ENCODE measurements at regions not wholly inside any gene's neighbourhood (a gene's known extent, or its start where the extent isn't known, plus 50 kb on each side); places are given as distances from the start of the nearest gene placed in this dataset.

DNA sequence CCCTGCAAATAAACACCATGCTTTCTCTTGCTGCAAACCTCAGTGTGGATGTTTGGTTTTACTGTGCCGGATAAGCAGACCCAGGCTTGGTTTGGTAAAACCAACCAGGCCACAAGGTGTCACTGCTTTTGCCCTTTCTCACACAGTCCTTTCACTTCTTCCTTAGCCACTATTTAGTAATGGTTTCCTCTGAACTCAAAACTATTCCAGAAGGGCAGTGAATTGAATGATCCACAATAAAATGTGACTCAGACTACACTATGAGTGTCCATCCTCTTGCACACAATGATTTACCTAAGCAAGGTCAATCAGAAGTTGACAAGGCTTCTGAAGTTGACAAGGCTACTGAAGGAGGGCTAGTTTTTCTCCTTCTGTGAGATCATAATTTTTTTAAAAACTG is 552.4 kb upstream of the CCDC54 start:
- intact Hi-C loops (cut with micrococcal nuclease): loop anchor here (5.0 kb wide), 1 partner anchor 237 kb away; no protein-coding TSS in a partner anchor
- Mint-ChIP-seq H3K27ac (no peak overlapping the region), H3K9me3 (peaks cover 2% of the 10 kb centered on the region), H3K36me3 (ENCODE audit: low read depth) (no peaks in the 10 kb centered on the region), H3K4me1 (ENCODE audit: low read depth) (peaks cover 4% of the 10 kb centered on the region), H3K27me3 (ENCODE audit: low read depth) (no peaks in the 10 kb centered on the region), H3K4me3 (no peak overlapping the region)
- DNase-seq: no peak
- CTCF ChIA-PET: no interaction called here

DNA sequence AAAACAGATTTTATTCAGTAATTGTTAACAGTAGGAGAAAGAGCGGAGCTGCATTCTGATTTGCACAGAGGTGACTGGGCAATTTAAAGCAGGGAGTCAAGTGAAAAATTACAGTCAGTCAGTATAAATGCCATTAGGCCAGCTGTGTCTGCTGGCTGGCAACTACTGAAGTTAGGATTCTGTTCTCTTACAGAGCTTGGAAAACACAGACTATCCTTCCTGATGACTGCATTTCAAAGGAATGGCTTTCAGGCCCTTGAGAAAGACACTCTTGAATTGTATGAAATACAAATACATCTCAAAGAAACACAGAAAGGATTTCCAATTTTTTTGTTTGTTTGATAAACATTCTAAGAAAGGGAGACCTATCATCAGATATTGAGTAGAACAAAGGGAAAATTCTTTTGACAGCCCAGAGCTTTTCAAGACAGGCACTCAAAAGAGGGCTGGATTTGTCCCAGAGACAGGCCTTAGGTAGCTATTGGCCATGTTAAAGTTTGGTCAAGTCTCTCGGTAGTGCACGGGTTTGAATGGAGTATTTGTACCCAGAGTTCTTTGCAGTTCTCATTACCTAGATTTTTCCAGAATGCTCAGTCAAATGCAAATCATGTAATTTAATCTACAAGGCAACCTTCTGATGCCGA is 551.2 kb upstream of the CCDC54 start:
- no peaks in the 10 kb centered on the region for H3K36me3 Mint-ChIP-seq (ENCODE audit: low read depth)
- DNase-seq: no peak
- H3K9me3 Mint-ChIP-seq: peaks cover 2% of the 10 kb centered on the region
- no peaks in the 10 kb centered on the region for H3K27me3 Mint-ChIP-seq (ENCODE audit: low read depth)
- no peak overlapping the region for H3K27ac Mint-ChIP-seq
- peaks cover 4% of the 10 kb centered on the region for H3K4me1 Mint-ChIP-seq (ENCODE audit: low read depth)
- intact Hi-C loops (cut with micrococcal nuclease): loop anchor here (5.0 kb wide), 1 partner anchor 236 kb away; no protein-coding TSS in a partner anchor
- H3K4me3 Mint-ChIP-seq: no peak overlapping the region
- CTCF ChIA-PET: no interaction called here

- Mint-ChIP-seq H3K27me3 (ENCODE audit: low read depth) (no peaks in the 10 kb centered on the region), H3K9me3 (peaks cover 1% of the 10 kb centered on the region), H3K27ac (no peak overlapping the region), H3K4me3 (no peak overlapping the region), H3K4me1 (ENCODE audit: low read depth) (peaks cover 4% of the 10 kb centered on the region), H3K36me3 (ENCODE audit: low read depth) (no peaks in the 10 kb centered on the region)
- no peak for DNase-seq
- CTCF ChIA-PET: no interaction called here
- intact Hi-C loops (cut with micrococcal nuclease): loop anchor here (5.0 kb wide), 1 partner anchor 235 kb away; no protein-coding TSS in a partner anchor
Measured at GRCh38 chr3:106826791-106827311, 550.4 kb upstream of the CCDC54 start.

DNA sequence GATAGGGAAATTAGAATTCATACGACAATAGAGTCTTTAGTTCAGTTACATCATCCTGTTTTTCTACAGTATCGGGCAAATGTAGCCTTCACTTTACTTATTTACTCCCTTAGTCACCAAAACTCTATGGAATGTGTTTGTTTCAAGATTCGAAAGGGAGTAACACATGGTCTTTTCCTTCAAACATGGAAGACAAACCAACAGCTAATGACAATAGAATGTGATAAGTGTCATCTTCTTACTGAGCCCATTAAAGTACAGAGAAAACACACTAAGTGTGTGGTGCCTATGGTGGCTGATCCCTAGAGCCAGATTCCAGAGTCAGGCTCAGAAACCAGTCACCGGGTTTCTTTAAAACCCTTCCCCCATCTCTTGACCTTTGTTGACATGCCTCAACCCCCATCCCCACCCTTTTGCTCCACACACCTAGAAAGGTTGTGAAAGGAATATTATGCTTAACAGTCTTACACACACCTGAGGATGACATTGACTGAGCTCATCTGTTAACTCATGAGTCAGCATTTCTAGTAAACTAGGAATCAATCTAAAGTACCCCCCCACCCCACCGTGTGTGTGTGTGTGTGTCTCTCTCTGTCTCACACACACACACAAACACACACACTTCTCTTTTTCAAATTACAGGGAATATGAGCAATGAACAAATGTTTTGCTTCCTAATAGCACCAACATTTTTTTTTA is 549.6 kb upstream of the CCDC54 start:
- intact Hi-C loops (cut with micrococcal nuclease): loop anchor here (5.0 kb wide), 1 partner anchor 235 kb away; no protein-coding TSS in a partner anchor
- peaks cover 8% of the 10 kb centered on the region for H3K9me3 Mint-ChIP-seq
- no peak overlapping the region for H3K4me3 Mint-ChIP-seq
- CTCF ChIA-PET: no interaction called here
- no peak overlapping the region for H3K27ac Mint-ChIP-seq
- peaks cover 4% of the 10 kb centered on the region for H3K4me1 Mint-ChIP-seq (ENCODE audit: low read depth)
- H3K36me3 Mint-ChIP-seq (ENCODE audit: low read depth): no peaks in the 10 kb centered on the region
- no peaks in the 10 kb centered on the region for H3K27me3 Mint-ChIP-seq (ENCODE audit: low read depth)
- DNase-seq: no peak

GRCh38 chr3:106829206-106829605 is 548.0 kb upstream of the CCDC54 start:
- Mint-ChIP-seq H3K4me3 (no peak overlapping the region), H3K4me1 (ENCODE audit: low read depth) (peaks cover 4% of the 10 kb centered on the region), H3K27ac (no peak overlapping the region), H3K9me3 (peaks cover 8% of the 10 kb centered on the region), H3K36me3 (ENCODE audit: low read depth) (no peaks in the 10 kb centered on the region), H3K27me3 (ENCODE audit: low read depth) (no peaks in the 10 kb centered on the region)
- no peak for DNase-seq
- intact Hi-C loops (cut with micrococcal nuclease): loop anchor here (5.0 kb wide), 1 partner anchor 233 kb away; no protein-coding TSS in a partner anchor
- CTCF ChIA-PET: no interaction called here

- peaks cover 8% of the 10 kb centered on the region for H3K9me3 Mint-ChIP-seq
- intact Hi-C loops (cut with micrococcal nuclease): no loop called here
- H3K4me3 Mint-ChIP-seq: no peak overlapping the region
- CTCF ChIA-PET: no interaction called here
- H3K4me1 Mint-ChIP-seq (ENCODE audit: low read depth): peaks cover 4% of the 10 kb centered on the region
- no peaks in the 10 kb centered on the region for H3K27me3 Mint-ChIP-seq (ENCODE audit: low read depth)
- no peak for DNase-seq
- no peak overlapping the region for H3K27ac Mint-ChIP-seq
- H3K36me3 Mint-ChIP-seq (ENCODE audit: low read depth): no peaks in the 10 kb centered on the region
Measured at GRCh38 chr3:106830334-106830733, 546.9 kb upstream of the CCDC54 start.

- H3K36me3 Mint-ChIP-seq (ENCODE audit: low read depth): no peaks in the 10 kb centered on the region
- no peaks in the 10 kb centered on the region for H3K27me3 Mint-ChIP-seq (ENCODE audit: low read depth)
- intact Hi-C loops (cut with micrococcal nuclease): no loop called here
Measured at GRCh38 chr3:106836906-106837305, 540.3 kb upstream of the CCDC54 start.

GRCh38 chr3:106837616-106838015 is 539.6 kb upstream of the CCDC54 start:
- CTCF ChIA-PET: no interaction called here

More at GRCh38 chr3:106836906-106837305, 540.3 kb upstream of the CCDC54 start:
- DNase-seq: no peak
- H3K4me1 Mint-ChIP-seq (ENCODE audit: low read depth): no peaks in the 10 kb centered on the region
- no peak overlapping the region for H3K4me3 Mint-ChIP-seq
- CTCF ChIA-PET: no interaction called here
- peaks cover 6% of the 10 kb centered on the region for H3K9me3 Mint-ChIP-seq
- no peak overlapping the region for H3K27ac Mint-ChIP-seq

GRCh38 chr3:106839576-106840280 is 537.5 kb upstream of the CCDC54 start:
- intact Hi-C loops (cut with micrococcal nuclease): no loop called here
- Mint-ChIP-seq H3K36me3 (ENCODE audit: low read depth) (no peaks in the 10 kb centered on the region), H3K27ac (no peak overlapping the region), H3K9me3 (no peaks in the 10 kb centered on the region), H3K4me3 (no peak overlapping the region), H3K27me3 (ENCODE audit: low read depth) (peaks cover 3% of the 10 kb centered on the region), H3K4me1 (ENCODE audit: low read depth) (no peaks in the 10 kb centered on the region)
- no peak for DNase-seq
- CTCF ChIA-PET: no interaction called here

More at GRCh38 chr3:106837616-106838015, 539.6 kb upstream of the CCDC54 start:
- Mint-ChIP-seq H3K27me3 (ENCODE audit: low read depth) (no peaks in the 10 kb centered on the region), H3K27ac (no peak overlapping the region), H3K9me3 (no peaks in the 10 kb centered on the region), H3K36me3 (ENCODE audit: low read depth) (no peaks in the 10 kb centered on the region), H3K4me3 (no peak overlapping the region), H3K4me1 (ENCODE audit: low read depth) (no peaks in the 10 kb centered on the region)
- intact Hi-C loops (cut with micrococcal nuclease): no loop called here
- DNase-seq: no peak

- no peaks in the 10 kb centered on the region for H3K9me3 Mint-ChIP-seq
- H3K4me1 Mint-ChIP-seq (ENCODE audit: low read depth): no peaks in the 10 kb centered on the region
- DNase-seq: no peak
- no peak overlapping the region for H3K4me3 Mint-ChIP-seq
- H3K27me3 Mint-ChIP-seq (ENCODE audit: low read depth): peaks cover 3% of the 10 kb centered on the region
- CTCF ChIA-PET: no interaction called here
- H3K36me3 Mint-ChIP-seq (ENCODE audit: low read depth): no peaks in the 10 kb centered on the region
- intact Hi-C loops (cut with micrococcal nuclease): no loop called here
- H3K27ac Mint-ChIP-seq: no peak overlapping the region
Measured at GRCh38 chr3:106840319-106840718, 536.9 kb upstream of the CCDC54 start.

- CTCF ChIA-PET: no interaction called here
- Mint-ChIP-seq H3K36me3 (ENCODE audit: low read depth) (no peaks in the 10 kb centered on the region), H3K4me1 (ENCODE audit: low read depth) (no peaks in the 10 kb centered on the region), H3K4me3 (no peak overlapping the region), H3K27ac (no peak overlapping the region), H3K9me3 (no peaks in the 10 kb centered on the region), H3K27me3 (ENCODE audit: low read depth) (peaks cover 3% of the 10 kb centered on the region)
- no peak for DNase-seq
- intact Hi-C loops (cut with micrococcal nuclease): no loop called here
Measured at GRCh38 chr3:106842151-106842550, 535.1 kb upstream of the CCDC54 start.

DNA sequence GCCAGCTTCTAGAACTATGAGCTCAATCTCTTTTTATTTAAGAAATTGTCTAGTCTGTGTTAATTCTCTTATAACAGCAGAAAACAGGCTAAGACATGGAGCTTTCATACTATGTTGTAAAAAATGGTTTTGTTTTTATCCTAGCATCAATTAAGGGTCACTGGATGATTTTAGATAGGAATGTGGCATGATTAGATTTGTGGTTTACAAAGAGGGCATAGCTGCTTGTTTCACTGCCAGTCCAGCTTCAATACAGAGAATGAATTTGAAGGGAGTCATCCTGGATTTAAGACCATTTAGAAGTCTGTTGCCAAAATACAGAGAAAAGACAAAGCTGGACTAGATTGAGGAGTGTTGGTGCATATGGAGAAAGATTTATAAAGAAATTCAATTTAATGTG is 532.6 kb upstream of the CCDC54 start:
- no peak for DNase-seq
- peaks cover 3% of the 10 kb centered on the region for H3K27me3 Mint-ChIP-seq (ENCODE audit: low read depth)
- intact Hi-C loops (cut with micrococcal nuclease): no loop called here
- H3K36me3 Mint-ChIP-seq (ENCODE audit: low read depth): no peaks in the 10 kb centered on the region
- H3K27ac Mint-ChIP-seq: no peak overlapping the region
- no peak overlapping the region for H3K4me3 Mint-ChIP-seq
- H3K9me3 Mint-ChIP-seq: no peaks in the 10 kb centered on the region
- no peaks in the 10 kb centered on the region for H3K4me1 Mint-ChIP-seq (ENCODE audit: low read depth)
- CTCF ChIA-PET: no interaction called here
